Adrenal gland (tissue), 9 donors: ENCODE measurements at regions not wholly inside any gene's neighbourhood (a gene's known extent, or its start where the extent isn't known, plus 50 kb on each side); places are given as distances from the start of the nearest gene placed in this dataset.
A peak's percentile ranks its signal among the peaks of the same experiment; 100 is the strongest.

Source experiments
- DNase-seq, 7 donors: peaks; one replicate each; pipeline ENCODE4 v3.0.0-alpha.2; 2019 to 2020
- H3K27ac ChIP-seq, 5 donors: fragments of 200-600 bp; sonication (generic) in 4 of 5; 1 replicate in 3 of 5; 2 replicates in 2 of 5; pipeline versions ENCODE4 v1.5.1 to v1.8.0; 2016 to 2020; ENCODE audit warnings: mild to moderate bottlenecking in 1 of 5
- H3K27me3 ChIP-seq: fragments of 200-600 bp; 2 replicates; pipeline ENCODE4 v1.8.0; 2021
- H3K36me3 ChIP-seq, 2 donors: fragments of 200-600 bp; replicated peaks in 1 of 2; 1 replicate in 1 of 2; 2 replicates in 1 of 2; pipeline versions ENCODE4 v1.5.1 to v1.8.0; 2018 to 2022
- H3K4me1 ChIP-seq, 2 donors: fragments of 200-600 bp; replicated peaks in 1 of 2; 1 replicate in 1 of 2; 2 replicates in 1 of 2; pipeline versions ENCODE4 v1.5.1 to v1.8.0; 2018 to 2021
- H3K4me3 ChIP-seq, 4 donors: fragments of 200-600 bp; sonication (generic) in 3 of 4; one replicate each; pipeline ENCODE4 v1.5.1; 2016 to 2018
- H3K9me3 ChIP-seq, 3 donors: fragments of 200-600 bp; sonication (generic) in 1 of 3; replicated peaks in 1 of 3; 1 replicate in 2 of 3; 2 replicates in 1 of 3; pipeline versions ENCODE4 v1.5.1 to v1.8.0; 2016 to 2021
- POLR2A ChIP-seq, 2 donors: fragments of 450-650 bp; IDR thresholded peaks; one replicate each; pipeline ENCODE4 v1.6.1; 2017; ENCODE audit warnings: antibody characterized with exemption in 2 of 2, mild to moderate bottlenecking in 2 of 2, moderate library complexity in 1 of 2
- WGBS, 4 donors: extraction: QIAGEN DNeasy Blood & Tissue Kit in 2 of 4; methylation state at CpG; one replicate each; pipeline versions ENCODE4 v1.1.5 to v1.1.7; 2013 to 2017; 5-methylcytosine and 5-hydroxymethylcytosine counted together
- intact Hi-C, 2 donors: fragments of 100-400 bp; cut with DNase I; formaldehyde crosslinking; loops; one replicate each; pipeline versions ENCODE4 v1.14.1 to v1.15.0; 2022 to 2023
- TF ChIP-seq, protein P1 (sequence below), 6 experiments: fragments of 450-650 bp in 4 of 6; fragments of 200-600 bp in 2 of 6; sonication (generic) in 1 of 6; IDR thresholded peaks; 1 replicate in 5 of 6; 2 replicates in 1 of 6; pipeline versions ENCODE4 v1.5.1 to v1.8.0; 2016 to 2021; ENCODE audit warnings: antibody characterized with exemption in 6 of 6, mild to moderate bottlenecking in 2 of 6, moderate library complexity in 1 of 6
- donor health status: healthy with polysubstance abuse.
- donor health status: Bipolar disorder and iron deficiency.
- donor health status: DM: yes; HTN: yes; CAD: no.
- donor health status: DM: no; HTN: no; CAD: no.
- donor health status: DM: no; HTN: no; CAD: no.

- no peak for DNase-seq
- intact Hi-C loops = no loop called here
- Histone ChIP-seq H3K9me3 (no peaks in the 10 kb centered on the region), H3K36me3 (no peaks in the 10 kb centered on the region), H3K4me3 (no peak overlapping the region), H3K27ac (no peak overlapping the region), H3K4me1 (peaks cover 0 to 3% of the 10 kb centered on the region in 2 donors), H3K27me3 (peaks cover 11% of the 10 kb centered on the region)
- TF ChIP-seq, protein P1, sequence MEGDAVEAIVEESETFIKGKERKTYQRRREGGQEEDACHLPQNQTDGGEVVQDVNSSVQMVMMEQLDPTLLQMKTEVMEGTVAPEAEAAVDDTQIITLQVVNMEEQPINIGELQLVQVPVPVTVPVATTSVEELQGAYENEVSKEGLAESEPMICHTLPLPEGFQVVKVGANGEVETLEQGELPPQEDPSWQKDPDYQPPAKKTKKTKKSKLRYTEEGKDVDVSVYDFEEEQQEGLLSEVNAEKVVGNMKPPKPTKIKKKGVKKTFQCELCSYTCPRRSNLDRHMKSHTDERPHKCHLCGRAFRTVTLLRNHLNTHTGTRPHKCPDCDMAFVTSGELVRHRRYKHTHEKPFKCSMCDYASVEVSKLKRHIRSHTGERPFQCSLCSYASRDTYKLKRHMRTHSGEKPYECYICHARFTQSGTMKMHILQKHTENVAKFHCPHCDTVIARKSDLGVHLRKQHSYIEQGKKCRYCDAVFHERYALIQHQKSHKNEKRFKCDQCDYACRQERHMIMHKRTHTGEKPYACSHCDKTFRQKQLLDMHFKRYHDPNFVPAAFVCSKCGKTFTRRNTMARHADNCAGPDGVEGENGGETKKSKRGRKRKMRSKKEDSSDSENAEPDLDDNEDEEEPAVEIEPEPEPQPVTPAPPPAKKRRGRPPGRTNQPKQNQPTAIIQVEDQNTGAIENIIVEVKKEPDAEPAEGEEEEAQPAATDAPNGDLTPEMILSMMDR (IDR thresholded peaks at IDR 0.05) = no peak
- TF ChIP-seq POLR2A (IDR thresholded peaks at IDR 0.05) = no peak
- WGBS, 4 donors = 94 to 97% (median 96%) methylated on average over 2 of the region's 2 CpGs
Measured at GRCh38 chr14:101080922-101081593, 177.5 kb upstream of the RTL1 start.

- no peak for DNase-seq
- Histone ChIP-seq H3K36me3 (no peaks in the 10 kb centered on the region), H3K4me3 (no peak overlapping the region), H3K27ac (no peak overlapping the region), H3K9me3 (no peaks in the 10 kb centered on the region), H3K4me1 (peaks cover 0 to 3% of the 10 kb centered on the region in 2 donors), H3K27me3 (peaks cover 4% of the 10 kb centered on the region)
- 58 to 82% (median 61%) methylated on average over 10 of the region's 10 CpGs for WGBS, 4 donors
- intact Hi-C loops = no loop called here
- TF ChIP-seq, protein P1 (IDR thresholded peaks at IDR 0.05) = no peak
- no peak for TF ChIP-seq POLR2A (IDR thresholded peaks at IDR 0.05)
Measured at GRCh38 chr14:101082036-101082435, 178.5 kb upstream of the RTL1 start.

DNA sequence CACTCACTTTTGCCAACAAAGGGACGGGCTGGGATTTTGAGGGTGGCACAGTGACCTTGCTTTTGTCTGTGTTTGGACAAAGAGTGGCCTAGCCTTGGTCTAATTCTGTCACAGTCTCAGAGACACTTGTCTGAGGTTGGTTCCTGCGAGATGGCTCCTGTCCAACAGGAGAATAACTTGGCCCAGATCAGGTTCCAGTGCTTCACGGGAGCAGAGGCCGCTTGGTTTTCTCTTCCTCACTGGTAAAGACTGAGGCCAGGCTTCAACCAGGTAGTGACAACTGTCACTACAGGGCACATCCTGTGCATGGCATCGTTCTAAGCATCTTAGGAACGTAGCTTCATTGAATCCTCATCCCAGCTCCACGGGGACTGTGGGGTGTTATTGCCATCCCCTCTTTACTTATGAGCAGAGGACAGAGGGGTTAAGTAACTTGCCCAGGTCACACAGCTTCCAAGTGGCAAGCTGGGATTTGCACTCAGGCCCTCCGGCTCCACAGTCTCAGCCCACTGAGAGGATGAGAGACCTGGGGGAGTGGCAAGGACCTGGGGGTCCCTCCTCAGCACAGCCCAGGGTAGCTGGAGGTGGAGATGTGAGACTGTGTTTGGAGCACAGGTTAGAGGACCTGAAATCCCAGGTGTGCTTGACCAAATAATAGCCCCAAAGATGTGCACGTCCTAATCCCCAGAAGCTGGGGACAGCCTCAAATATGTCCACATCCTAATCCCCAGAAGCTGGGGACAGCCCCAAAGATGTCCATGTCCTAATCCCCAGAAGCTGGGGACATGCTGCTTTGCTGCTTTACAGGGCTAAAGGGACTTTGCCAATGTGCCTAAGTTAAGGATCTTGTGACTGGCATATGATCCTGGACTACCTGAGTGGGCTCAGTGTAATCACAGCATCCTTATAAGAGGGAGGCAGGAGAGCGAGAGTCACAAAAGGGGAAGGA lies 179.2 kb upstream of the RTL1 start:
- Histone ChIP-seq H3K4me1 (no peaks in the 10 kb centered on the region), H3K9me3 (no peaks in the 10 kb centered on the region), H3K27ac (no peak overlapping the region), H3K27me3 (peaks cover 2% of the 10 kb centered on the region), H3K4me3 (no peak overlapping the region), H3K36me3 (no peaks in the 10 kb centered on the region)
- 63 to 69% (median 67%) methylated on average over 7 to 10 of the region's 10 CpGs for WGBS, 4 donors
- TF ChIP-seq, protein P1 (IDR thresholded peaks at IDR 0.05) = no peak
- no peak for TF ChIP-seq POLR2A (IDR thresholded peaks at IDR 0.05)
- peak in 5 of 7 donors; percentile 38 to 58 (median 43) for DNase-seq
- intact Hi-C loops = no loop called here
